GM19238 (cell line): ENCODE measurements at regions not wholly inside any gene's neighbourhood (a gene's known extent, or its start where the extent isn't known, plus 50 kb on each side); places are given as distances from the start of the nearest gene placed in this dataset.

Experiments
- DNase-seq: peaks from one replicate; pipeline ENCODE4 v3.0.0; 2011; ENCODE audit warnings: low spot score; ENCODE audit not compliant: insufficient read length

GRCh38 chr12:61412201-61412600 is 848.0 kb upstream of the USP15 start:
- DNase-seq: no peak

GRCh38 chr12:61414470-61414869 is 845.7 kb upstream of the USP15 start:
- no peak for DNase-seq

- DNase-seq: no peak
Observed at GRCh38 chr12:61422786-61423185, 837.4 kb upstream of the USP15 start.

- DNase-seq: no peak
Observed at GRCh38 chr12:61452076-61452475, 808.1 kb upstream of the USP15 start.

- DNase-seq: no peak
Observed at GRCh38 chr12:61487728-61488127, 772.5 kb upstream of the USP15 start.

- no peak for DNase-seq
Observed at GRCh38 chr12:61490526-61491498, 769.4 kb upstream of the USP15 start.

- DNase-seq: no peak
Observed at GRCh38 chr12:61502179-61502578, 758.0 kb upstream of the USP15 start.

- no peak for DNase-seq
Observed at GRCh38 chr12:61504396-61505080, 755.7 kb upstream of the USP15 start.

- no peak for DNase-seq
Observed at GRCh38 chr12:61513499-61513898, 746.7 kb upstream of the USP15 start.

GRCh38 chr12:61514016-61514415 is 746.2 kb upstream of the USP15 start:
- no peak for DNase-seq

- no peak for DNase-seq
Observed at GRCh38 chr12:61521258-61521657, 738.9 kb upstream of the USP15 start.

- no peak for DNase-seq
Observed at GRCh38 chr12:61523276-61523992, 736.8 kb upstream of the USP15 start.

GRCh38 chr12:61524851-61525250 is 735.4 kb upstream of the USP15 start:
- no peak for DNase-seq

- no peak for DNase-seq
Observed at GRCh38 chr12:61525331-61525730, 734.9 kb upstream of the USP15 start.

GRCh38 chr12:61530456-61530855 is 729.7 kb upstream of the USP15 start:
- no peak for DNase-seq

- DNase-seq: no peak
Observed at GRCh38 chr12:61531195-61531594, 729.0 kb upstream of the USP15 start.

- DNase-seq: no peak
Observed at GRCh38 chr12:61536117-61536516, 724.1 kb upstream of the USP15 start.

GRCh38 chr12:61536525-61536924 is 723.7 kb upstream of the USP15 start:
- DNase-seq: no peak

- DNase-seq: no peak
Observed at GRCh38 chr12:61538951-61539350, 721.3 kb upstream of the USP15 start.

GRCh38 chr12:61542551-61542950 is 717.7 kb upstream of the USP15 start:
- DNase-seq: no peak

- no peak for DNase-seq
Observed at GRCh38 chr12:61546296-61546695, 713.9 kb upstream of the USP15 start.

- no peak for DNase-seq
Observed at GRCh38 chr12:61553091-61553490, 707.1 kb upstream of the USP15 start.
